ENCODE measurements at regions not wholly inside any gene's neighbourhood (a gene's known extent, or its start where the extent isn't known, plus 50 kb on each side); places are given as distances from the start of the nearest gene placed in this dataset.

GRCh38 chr2:175539122-175539521, 357.6 kb upstream of the ATP5MC3 start:
- no peak overlapping the region for H3K27ac ChIP-seq (replicated peaks)
- no peaks in the 10 kb centered on the region for H3K27me3 ChIP-seq (ENCODE audit: insufficient read depth, poor library complexity, severe bottlenecking)
- no peak for TF ChIP-seq POLR2AphosphoS5 (IDR thresholded peaks at IDR 0.05; ENCODE audit: low read depth)
- TF ChIP-seq SPI1 (IDR thresholded peaks at IDR 0.05; ENCODE audit: borderline replicate concordance, low read depth), result no peak
- no peak for TF ChIP-seq REST (IDR thresholded peaks at IDR 0.05; ENCODE audit: insufficient replicate concordance, low read depth)
- no peak for TF ChIP-seq CTCF (IDR thresholded peaks at IDR 0.05; ENCODE audit: insufficient read depth, low read length)
- TF ChIP-seq GABPA (IDR thresholded peaks at IDR 0.05; ENCODE audit: low read depth), result no peak
- no peak overlapping the region for H3K4me3 ChIP-seq (replicated peaks; ENCODE audit: insufficient read depth, low read length)
- no peak for DNase-seq (ENCODE audit: low read depth in 1 of 2, low spot score in 1 of 2)

- Histone ChIP-seq H3K4me3 (replicated peaks; ENCODE audit: insufficient read depth, low read length) (no peak overlapping the region), H3K27ac (replicated peaks) (no peak overlapping the region), H3K27me3 (ENCODE audit: insufficient read depth, poor library complexity, severe bottlenecking) (no peaks in the 10 kb centered on the region)
- DNase-seq (ENCODE audit: low read depth in 1 of 2, low spot score in 1 of 2), result no peak
- TF ChIP-seq GABPA (IDR thresholded peaks at IDR 0.05; ENCODE audit: low read depth) (no peak), CTCF (IDR thresholded peaks at IDR 0.05; ENCODE audit: insufficient read depth, low read length) (no peak), POLR2AphosphoS5 (IDR thresholded peaks at IDR 0.05; ENCODE audit: low read depth) (no peak), SPI1 (IDR thresholded peaks at IDR 0.05; ENCODE audit: borderline replicate concordance, low read depth) (no peak), REST (IDR thresholded peaks at IDR 0.05; ENCODE audit: insufficient replicate concordance, low read depth) (no peak)
Observed at GRCh38 chr2:175536059-175536458, 354.5 kb upstream of the ATP5MC3 start.

GRCh38 chr2:175535631-175536030, 354.1 kb upstream of the ATP5MC3 start:
- no peak overlapping the region for H3K4me3 ChIP-seq (replicated peaks; ENCODE audit: insufficient read depth, low read length)
- DNase-seq (ENCODE audit: low read depth in 1 of 2, low spot score in 1 of 2), result no peak

More at GRCh38 chr2:175535631-175536030, 354.1 kb upstream of the ATP5MC3 start:
- no peaks in the 10 kb centered on the region for H3K27me3 ChIP-seq (ENCODE audit: insufficient read depth, poor library complexity, severe bottlenecking)
- no peak for TF ChIP-seq REST (IDR thresholded peaks at IDR 0.05; ENCODE audit: insufficient replicate concordance, low read depth)
- no peak for TF ChIP-seq SPI1 (IDR thresholded peaks at IDR 0.05; ENCODE audit: borderline replicate concordance, low read depth)
- TF ChIP-seq GABPA (IDR thresholded peaks at IDR 0.05; ENCODE audit: low read depth), result no peak
- TF ChIP-seq POLR2AphosphoS5 (IDR thresholded peaks at IDR 0.05; ENCODE audit: low read depth), result no peak
- no peak for TF ChIP-seq CTCF (IDR thresholded peaks at IDR 0.05; ENCODE audit: insufficient read depth, low read length)
- H3K27ac ChIP-seq (replicated peaks), result no peak overlapping the region

Measured in HL-60 (cell line).